Stromal cell of bone marrow (primary cell): ENCODE measurements at regions not wholly inside any gene's neighbourhood (a gene's known extent, or its start where the extent isn't known, plus 50 kb on each side); places are given as distances from the start of the nearest gene placed in this dataset.
"Not testable (repeated sequence)": the region's sequence is repeated elsewhere in the genome, so short reads cannot be mapped to it uniquely, and the experiment has no call there.

ENCODE experiments used
- DNase-seq: peaks from one replicate; pipeline ENCODE4 v3.0.0-alpha.2; 2012; ENCODE audit warnings: low read depth

DNA sequence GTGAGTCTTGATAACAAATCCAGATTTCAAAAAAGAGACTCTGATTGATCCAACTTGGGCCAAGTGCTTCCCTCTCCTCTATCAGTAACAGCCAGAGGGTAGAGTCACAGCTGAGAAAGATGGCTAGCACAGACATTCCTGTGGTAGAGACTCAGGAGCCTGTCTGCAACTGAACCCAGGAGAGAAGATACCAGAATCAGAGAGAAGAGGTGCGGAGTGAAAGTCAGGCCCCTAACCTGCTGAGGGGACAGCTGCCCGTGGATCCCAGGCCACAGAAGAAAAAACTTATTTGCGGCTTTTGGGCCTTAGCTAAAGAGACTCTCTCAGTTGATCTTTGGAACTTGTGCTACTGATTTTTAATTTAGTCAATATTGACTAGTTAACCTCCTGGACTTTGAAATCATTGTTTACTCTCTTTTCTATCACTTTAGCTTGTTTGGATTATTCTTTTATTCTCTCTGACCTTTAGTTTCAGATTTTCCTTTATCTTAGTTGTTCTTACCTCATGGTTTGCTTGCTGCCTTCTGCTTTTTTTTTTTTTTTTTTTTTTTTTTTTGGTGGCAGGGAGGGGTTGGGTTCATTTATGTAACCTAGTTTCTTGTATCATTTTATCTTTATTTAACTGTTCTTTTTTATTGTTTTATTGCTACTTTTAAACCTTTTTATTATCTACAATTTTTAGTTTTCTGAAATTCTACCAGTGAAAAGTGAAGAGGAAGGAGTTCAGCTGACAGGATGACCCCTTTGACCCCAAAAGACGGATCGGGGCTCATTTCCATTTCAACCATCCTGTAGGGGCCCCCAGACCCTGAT lies 154.9 kb upstream of the KRR1 start:
- no peak for DNase-seq

- no peak for DNase-seq
Measured at GRCh38 chr12:75665216-75665615, 153.8 kb upstream of the KRR1 start.

DNA sequence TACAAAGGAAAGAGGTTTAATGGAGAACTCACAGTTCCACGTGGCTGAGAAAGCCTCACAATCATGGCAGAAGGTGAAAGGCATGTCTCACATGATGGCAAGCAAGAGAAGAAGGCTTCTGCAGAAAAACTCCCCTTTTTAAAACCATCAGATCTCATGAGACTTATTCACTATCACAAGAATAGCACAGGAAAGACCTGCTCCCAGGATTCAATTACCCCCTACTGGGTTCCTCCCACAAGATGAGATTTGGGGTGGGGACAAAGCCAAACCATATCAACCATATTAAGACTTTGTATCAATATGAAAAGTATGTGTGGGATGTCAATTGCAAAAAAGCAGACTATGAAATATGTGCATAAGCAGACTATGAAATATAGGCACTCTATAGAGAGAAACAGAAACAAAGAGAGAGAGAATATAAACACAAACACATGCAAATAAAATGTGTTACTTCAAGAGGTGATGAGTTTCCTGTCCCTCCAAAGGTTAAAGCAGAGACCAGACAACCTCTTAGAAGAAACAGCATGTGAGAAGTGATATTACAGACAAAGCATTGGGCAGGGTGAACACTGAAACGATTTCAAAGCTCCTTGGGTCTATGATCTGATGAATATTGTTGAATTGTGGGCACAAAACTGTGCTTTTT lies 151.2 kb upstream of the KRR1 start:
- DNase-seq: no peak

GRCh38 chr12:75661908-75662307 lies 150.5 kb upstream of the KRR1 start:
- peak; percentile 70 for DNase-seq

DNA sequence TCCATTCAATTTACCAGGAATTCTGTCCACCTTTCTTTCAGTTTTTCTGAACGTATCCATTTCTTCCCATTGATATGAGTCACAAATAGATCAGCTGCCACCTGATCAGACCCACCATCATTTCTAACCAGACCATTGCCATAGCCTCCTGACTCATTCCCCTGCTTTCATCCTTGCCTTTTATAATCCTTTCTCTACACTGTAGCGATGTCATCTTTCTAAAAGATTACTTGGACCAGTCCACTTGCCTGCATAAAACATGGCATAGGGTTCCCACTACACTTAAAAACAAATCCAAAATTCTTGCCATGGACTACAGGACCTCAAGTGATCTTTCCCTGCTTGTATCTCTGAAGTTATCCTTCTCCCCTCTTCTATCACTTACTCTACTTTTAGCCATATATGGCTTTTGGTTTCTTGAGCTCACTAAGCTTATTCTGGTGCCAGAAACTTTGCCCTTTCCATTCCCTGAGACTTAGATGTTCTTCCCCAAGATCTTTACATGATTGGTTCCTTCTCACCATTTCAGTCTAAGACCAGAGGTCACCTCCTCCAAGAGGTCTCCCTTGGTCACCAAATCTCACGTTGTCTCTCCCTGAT lies 149.5 kb upstream of the KRR1 start:
- DNase-seq: peak; percentile 81

DNA sequence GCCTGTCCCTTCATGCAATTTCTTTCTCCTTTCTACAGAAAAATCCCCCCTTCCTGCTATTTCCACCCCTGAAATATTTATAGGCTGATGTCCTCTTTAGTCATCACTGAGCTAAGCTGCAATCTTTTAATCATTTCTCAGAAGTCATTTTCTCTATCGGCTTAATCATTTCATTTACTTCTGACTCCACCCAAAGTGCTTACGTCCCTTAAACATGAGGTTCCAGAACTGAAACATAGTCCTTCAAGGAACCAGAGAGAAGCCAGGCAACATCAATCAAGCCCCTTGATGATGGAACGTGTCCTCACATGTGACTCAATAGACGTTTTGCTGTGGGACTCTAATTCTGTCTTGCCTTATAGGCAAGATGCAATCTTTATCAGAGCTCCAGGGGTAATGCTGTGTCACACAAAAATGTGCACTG lies 148.7 kb upstream of the KRR1 start:
- peak; percentile 89 for DNase-seq

- DNase-seq: peak; percentile 67
Measured at GRCh38 chr12:75658901-75659823, 147.8 kb upstream of the KRR1 start.

- DNase-seq: no peak
Measured at GRCh38 chr12:75658286-75658685, 146.9 kb upstream of the KRR1 start.

DNA sequence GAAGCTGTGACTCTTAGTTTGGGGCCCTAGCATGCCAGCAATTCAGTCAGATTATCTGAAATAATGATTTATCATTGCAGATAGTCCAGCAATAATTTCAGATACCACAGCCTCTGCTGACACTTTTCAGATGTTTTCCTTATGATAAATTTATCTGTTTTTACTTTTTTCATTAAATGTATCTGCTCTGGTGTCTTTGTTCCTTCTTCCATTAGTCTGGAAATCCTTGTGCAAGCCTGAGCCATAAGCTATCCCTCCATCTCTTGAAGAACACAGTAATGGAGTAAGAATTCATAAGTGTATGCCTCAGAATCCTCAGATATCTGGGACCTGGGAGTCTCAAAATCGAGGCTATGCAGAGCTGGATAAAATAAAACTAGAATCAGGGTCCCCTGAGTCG lies 146.4 kb upstream of the KRR1 start:
- DNase-seq: no peak

- not testable (repeated sequence) for DNase-seq
Measured at GRCh38 chr12:75657354-75657753, 145.9 kb upstream of the KRR1 start.

DNA sequence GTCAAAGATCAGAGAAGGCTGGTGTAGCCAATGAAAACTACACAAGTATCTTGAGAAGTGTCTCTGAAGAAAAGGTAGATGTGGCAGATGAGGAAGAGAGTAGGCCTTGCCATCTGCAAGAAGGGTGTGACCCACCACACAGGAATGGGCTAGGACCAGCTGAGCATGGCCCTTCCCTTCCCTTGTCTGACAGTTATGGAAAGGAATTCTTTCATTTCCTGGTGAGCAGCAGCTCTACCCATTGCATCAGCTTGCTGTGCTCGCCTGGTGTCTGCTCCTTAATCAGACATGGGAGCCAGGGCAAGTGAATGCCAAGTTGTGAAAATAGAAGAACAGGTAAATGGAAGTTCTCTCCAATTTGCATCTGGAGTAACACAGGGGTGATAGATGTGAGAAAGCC lies 145.2 kb upstream of the KRR1 start:
- DNase-seq: peak; percentile 38

GRCh38 chr12:75656210-75656609 lies 144.8 kb upstream of the KRR1 start:
- DNase-seq: no peak

GRCh38 chr12:75655315-75655806 lies 144.0 kb upstream of the KRR1 start:
- DNase-seq: no peak

GRCh38 chr12:75651342-75651695 lies 139.9 kb upstream of the KRR1 start:
- no peak for DNase-seq

DNA sequence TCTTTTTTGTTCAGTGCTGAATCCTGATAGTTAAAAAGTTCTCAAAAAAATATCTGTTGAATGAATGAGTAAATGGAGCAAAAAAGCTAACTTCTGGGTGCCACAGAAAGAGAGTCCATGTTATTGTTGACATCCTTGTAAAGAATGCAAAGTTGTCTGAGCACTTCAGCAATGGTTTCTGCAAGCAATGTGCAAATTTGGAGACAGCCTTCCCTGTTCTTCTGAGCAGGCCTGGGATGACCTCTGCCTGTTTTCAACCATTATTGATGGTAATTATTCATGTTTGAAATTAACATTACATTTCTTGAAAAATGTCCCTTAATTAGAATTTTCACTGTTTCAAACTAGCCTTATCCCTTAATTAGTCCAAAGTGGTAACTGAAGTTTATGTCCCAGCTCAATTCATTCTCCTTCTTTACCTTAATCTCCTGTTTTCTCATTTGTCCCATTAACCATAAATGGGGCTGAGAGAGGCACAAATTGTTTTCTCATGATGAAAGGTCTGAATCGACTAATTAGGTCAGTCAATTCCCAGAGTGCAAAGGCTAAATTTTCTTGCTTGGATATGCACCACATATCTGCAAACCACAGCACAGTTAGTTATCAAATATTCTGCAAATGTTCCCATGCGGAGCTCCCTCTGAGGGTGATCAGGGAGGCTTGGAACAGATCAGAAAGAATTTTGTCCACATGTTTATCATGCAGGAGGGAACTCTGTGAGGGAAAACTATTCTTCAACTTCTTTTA lies 139.4 kb upstream of the KRR1 start:
- DNase-seq: no peak

DNA sequence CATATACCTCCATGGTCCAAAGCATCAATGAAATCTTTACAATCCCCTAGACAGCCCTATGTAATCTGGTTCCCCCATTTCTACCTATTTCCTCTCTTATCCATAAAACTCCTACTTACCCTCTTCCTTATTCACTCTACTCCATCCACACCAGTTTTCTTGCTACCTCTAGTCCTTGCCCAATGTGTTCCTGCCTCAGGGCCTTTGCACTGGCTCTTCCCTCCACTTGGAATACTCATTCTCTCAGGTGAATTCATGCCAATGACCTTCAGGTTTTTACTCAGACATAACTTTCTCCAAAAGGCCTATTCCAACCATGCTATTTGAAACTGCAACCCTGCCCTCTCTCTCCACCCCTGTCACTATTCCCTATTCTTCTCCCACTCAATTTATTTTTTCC lies 138.7 kb upstream of the KRR1 start:
- no peak for DNase-seq

DNA sequence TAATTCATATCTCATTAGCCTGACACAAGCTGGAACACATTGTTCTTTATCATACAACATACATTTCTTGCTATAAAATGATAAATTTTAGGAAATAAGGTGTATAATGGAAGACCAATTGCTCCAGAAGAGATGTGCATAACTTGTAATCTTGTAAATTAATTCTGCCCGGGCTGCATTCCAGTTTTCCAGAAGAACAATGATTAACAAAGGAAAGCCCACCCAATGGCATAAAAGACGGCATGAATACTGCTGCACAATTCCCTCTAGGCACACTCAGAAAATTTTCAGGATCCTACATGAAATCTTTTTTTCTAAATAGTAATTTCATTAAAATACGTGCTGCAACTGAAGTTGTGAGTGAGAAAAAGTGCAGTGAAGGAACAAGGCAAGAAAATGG lies 137.4 kb upstream of the KRR1 start:
- no peak for DNase-seq

DNA sequence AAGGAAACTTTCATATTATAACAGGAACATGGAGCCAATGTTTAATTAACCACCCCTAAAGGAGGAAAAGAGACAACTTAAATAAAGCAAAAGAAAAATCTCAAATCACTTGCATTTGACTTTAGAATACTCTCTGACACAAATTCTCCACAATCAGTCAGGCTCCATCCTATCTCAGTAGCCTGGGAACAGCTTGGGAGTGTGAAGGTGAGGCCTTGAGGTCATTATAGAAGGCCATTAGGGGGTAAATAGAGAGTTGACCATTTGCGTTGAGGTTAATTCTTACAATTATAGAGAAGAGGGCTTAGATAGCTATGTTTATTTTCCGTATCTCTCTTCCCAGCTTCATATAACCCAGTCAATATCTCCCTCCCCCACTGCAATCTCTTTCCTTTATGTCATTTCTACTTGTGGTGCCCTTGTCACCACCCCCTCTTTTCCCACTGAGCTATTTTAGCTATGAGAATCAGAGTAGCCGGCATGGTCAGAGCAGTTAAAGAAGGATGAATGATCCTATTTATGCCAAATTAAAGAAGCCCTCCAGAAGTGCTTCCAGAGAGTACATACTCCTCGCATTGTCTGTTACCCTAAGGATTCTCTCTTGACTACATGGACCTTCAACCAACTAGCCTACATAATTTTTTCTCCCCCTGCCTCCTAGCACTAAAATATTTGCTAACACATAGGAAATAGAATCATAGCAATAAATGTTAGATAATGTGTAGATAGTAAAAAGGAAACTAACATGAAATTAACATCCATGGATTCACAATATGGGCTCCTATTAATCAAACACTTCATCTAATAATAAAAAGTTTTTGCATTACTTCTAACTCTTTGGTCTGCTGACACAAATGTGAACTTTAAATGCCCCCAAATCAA lies 135.2 kb upstream of the KRR1 start:
- no peak for DNase-seq

DNA sequence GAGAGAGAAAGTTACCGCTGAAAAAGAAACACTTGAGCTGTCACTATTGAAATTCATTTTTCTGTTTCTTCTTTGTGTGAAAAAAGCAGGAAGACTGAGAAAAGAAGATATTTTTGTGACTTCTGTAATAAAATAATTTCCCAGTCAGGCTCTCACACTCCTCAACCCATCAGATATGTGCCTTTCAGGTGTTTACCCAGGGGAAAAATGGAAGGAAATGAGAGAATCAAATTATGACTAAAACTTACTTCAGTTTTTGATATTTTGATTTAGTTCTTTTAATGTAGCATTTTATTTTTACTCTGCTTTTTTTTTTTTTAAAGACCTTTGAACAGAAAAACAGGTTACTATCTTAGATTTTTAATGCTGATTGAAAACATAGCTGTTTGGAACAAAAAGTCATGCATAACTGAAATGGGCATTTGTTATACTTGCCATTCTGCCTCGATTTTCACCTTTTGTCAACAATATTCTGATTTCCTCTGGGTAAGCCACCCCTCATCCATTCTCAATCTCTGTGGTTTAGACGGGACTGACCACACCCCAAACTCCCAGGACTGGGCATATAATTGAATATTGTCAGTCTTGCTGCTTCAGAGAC lies 133.2 kb upstream of the KRR1 start:
- DNase-seq: no peak

- DNase-seq: not testable (repeated sequence)
Measured at GRCh38 chr12:75643119-75643518, 131.7 kb upstream of the KRR1 start.
